ENCODE measurements at regions not wholly inside any gene's neighbourhood (a gene's known extent, or its start where the extent isn't known, plus 50 kb on each side); places are given as distances from the start of the nearest gene placed in this dataset.

DNA sequence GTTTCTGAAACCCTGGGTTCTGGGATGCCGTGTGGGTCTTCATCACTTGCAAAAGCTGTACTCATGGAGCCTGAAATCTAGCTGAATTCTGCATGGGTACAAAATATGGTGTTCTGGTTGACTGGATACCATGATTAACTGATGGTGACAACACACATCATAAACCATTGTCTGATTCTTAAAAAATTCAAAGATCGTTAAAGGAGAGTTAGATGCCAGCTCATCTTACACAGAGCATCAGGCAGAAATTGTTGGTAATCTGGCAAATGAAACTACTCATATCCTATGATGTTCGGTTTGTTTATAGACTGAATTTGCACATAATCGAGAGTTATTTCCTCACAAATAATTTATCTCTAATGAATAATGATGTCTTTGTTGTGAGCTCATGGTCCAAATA lies 218.1 kb upstream of the PKN2 start:
- TF ChIP-seq, protein P1, sequence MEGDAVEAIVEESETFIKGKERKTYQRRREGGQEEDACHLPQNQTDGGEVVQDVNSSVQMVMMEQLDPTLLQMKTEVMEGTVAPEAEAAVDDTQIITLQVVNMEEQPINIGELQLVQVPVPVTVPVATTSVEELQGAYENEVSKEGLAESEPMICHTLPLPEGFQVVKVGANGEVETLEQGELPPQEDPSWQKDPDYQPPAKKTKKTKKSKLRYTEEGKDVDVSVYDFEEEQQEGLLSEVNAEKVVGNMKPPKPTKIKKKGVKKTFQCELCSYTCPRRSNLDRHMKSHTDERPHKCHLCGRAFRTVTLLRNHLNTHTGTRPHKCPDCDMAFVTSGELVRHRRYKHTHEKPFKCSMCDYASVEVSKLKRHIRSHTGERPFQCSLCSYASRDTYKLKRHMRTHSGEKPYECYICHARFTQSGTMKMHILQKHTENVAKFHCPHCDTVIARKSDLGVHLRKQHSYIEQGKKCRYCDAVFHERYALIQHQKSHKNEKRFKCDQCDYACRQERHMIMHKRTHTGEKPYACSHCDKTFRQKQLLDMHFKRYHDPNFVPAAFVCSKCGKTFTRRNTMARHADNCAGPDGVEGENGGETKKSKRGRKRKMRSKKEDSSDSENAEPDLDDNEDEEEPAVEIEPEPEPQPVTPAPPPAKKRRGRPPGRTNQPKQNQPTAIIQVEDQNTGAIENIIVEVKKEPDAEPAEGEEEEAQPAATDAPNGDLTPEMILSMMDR (conservative IDR thresholded peaks at IDR 0.05; ENCODE audit: low read length): no peak
- TF ChIP-seq EZH2phosphoT487 (IDR thresholded peaks at IDR 0.05; ENCODE audit: borderline replicate concordance, low read depth, low read length): no peak

Measured in OCI-LY7 (cell line).